Stimulated activated CD4-positive, alpha-beta T cell treated with anti-CD3 and anti-CD28 coated beads, Interleukin-15, amount 100 ng/mL, for 1 hour (primary cell): ENCODE measurements at regions not wholly inside any gene's neighbourhood (a gene's known extent, or its start where the extent isn't known, plus 50 kb on each side); places are given as distances from the start of the nearest gene placed in this dataset.

Experiments
- DNase-seq, 2 donors: peaks; one replicate each; pipeline ENCODE4 v3.0.0-alpha.2; 2020; ENCODE audit warnings: low read depth in 1 of 2, low spot score in 1 of 2

- no peak for DNase-seq
Measured at GRCh38 chr3:27591312-27592210, 107.4 kb upstream of the SLC4A7 start.

GRCh38 chr3:27590437-27591298 lies 106.5 kb upstream of the SLC4A7 start:
- no peak for DNase-seq

GRCh38 chr3:27589795-27590194 lies 105.6 kb upstream of the SLC4A7 start:
- no peak for DNase-seq

GRCh38 chr3:27585429-27585828 lies 101.2 kb upstream of the SLC4A7 start:
- no peak for DNase-seq

- no peak for DNase-seq
Measured at GRCh38 chr3:27584874-27585273, 100.7 kb upstream of the SLC4A7 start.

GRCh38 chr3:27581852-27582251 lies 97.7 kb upstream of the SLC4A7 start:
- DNase-seq = no peak

GRCh38 chr3:27578032-27578431 lies 93.8 kb upstream of the SLC4A7 start:
- no peak for DNase-seq

- DNase-seq = no peak
Measured at GRCh38 chr3:27577504-27577903, 93.3 kb upstream of the SLC4A7 start.

- DNase-seq = no peak
Measured at GRCh38 chr3:27576171-27576570, 92.0 kb upstream of the SLC4A7 start.

GRCh38 chr3:27575499-27575898 lies 91.3 kb upstream of the SLC4A7 start:
- DNase-seq = no peak

- no peak for DNase-seq
Measured at GRCh38 chr3:27574438-27574795, 90.2 kb upstream of the SLC4A7 start.

GRCh38 chr3:27573780-27574437 lies 89.7 kb upstream of the SLC4A7 start:
- DNase-seq = no peak

- DNase-seq = no peak
Measured at GRCh38 chr3:27573138-27573537, 89.0 kb upstream of the SLC4A7 start.

- no peak for DNase-seq
Measured at GRCh38 chr3:27571345-27571744, 87.2 kb upstream of the SLC4A7 start.

- DNase-seq = no peak
Measured at GRCh38 chr3:27570421-27571106, 86.4 kb upstream of the SLC4A7 start.

- DNase-seq = no peak
Measured at GRCh38 chr3:27568393-27568792, 84.2 kb upstream of the SLC4A7 start.

GRCh38 chr3:27567251-27567650 lies 83.1 kb upstream of the SLC4A7 start:
- no peak for DNase-seq

- DNase-seq = no peak
Measured at GRCh38 chr3:27565201-27565852, 81.1 kb upstream of the SLC4A7 start.

- DNase-seq = no peak
Measured at GRCh38 chr3:27561576-27561975, 77.4 kb upstream of the SLC4A7 start.

GRCh38 chr3:27560484-27561056 lies 76.4 kb upstream of the SLC4A7 start:
- DNase-seq = no peak
